ENCODE measurements at regions not wholly inside any gene's neighbourhood (a gene's known extent, or its start where the extent isn't known, plus 50 kb on each side); places are given as distances from the start of the nearest gene placed in this dataset.

DNA sequence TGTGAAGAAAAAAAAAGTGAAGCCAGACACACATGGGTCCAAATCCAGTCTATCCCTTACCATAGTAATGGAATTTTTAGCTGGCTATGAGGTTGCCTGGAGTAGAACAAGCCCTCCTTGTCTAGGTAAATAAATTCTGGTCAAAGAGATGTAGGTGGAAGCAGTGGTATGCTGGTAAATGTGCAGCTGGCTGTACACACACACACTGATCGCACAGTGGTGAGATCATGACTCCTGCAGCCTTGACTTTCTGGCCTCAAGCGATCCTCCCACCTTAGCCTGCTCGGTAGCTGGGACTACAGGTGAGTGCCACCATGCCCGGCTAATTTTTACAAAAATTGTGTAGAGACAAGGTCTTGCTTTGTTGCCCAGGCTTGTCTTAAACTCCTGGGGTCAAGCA is 90.5 kb upstream of the FBXO11 start:
- no peaks in the 10 kb centered on the region for H3K27me3 ChIP-seq
- DNase-seq: no peak
- TF ChIP-seq, protein P1, sequence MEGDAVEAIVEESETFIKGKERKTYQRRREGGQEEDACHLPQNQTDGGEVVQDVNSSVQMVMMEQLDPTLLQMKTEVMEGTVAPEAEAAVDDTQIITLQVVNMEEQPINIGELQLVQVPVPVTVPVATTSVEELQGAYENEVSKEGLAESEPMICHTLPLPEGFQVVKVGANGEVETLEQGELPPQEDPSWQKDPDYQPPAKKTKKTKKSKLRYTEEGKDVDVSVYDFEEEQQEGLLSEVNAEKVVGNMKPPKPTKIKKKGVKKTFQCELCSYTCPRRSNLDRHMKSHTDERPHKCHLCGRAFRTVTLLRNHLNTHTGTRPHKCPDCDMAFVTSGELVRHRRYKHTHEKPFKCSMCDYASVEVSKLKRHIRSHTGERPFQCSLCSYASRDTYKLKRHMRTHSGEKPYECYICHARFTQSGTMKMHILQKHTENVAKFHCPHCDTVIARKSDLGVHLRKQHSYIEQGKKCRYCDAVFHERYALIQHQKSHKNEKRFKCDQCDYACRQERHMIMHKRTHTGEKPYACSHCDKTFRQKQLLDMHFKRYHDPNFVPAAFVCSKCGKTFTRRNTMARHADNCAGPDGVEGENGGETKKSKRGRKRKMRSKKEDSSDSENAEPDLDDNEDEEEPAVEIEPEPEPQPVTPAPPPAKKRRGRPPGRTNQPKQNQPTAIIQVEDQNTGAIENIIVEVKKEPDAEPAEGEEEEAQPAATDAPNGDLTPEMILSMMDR (IDR thresholded peaks at IDR 0.05): no peak
- H3K4me1 ChIP-seq: no peaks in the 10 kb centered on the region
- H3K9me3 ChIP-seq: no peaks in the 10 kb centered on the region
- H3K36me3 ChIP-seq: no peaks in the 10 kb centered on the region
- no peak overlapping the region for H3K9ac ChIP-seq (ENCODE audit: low read depth in 2 of 2, low read length in 2 of 2)
- H3K27ac ChIP-seq: no peak overlapping the region
- intact Hi-C loops (cut with DNase I): no loop called here
- H3K4me3 ChIP-seq: no peak overlapping the region

DNA sequence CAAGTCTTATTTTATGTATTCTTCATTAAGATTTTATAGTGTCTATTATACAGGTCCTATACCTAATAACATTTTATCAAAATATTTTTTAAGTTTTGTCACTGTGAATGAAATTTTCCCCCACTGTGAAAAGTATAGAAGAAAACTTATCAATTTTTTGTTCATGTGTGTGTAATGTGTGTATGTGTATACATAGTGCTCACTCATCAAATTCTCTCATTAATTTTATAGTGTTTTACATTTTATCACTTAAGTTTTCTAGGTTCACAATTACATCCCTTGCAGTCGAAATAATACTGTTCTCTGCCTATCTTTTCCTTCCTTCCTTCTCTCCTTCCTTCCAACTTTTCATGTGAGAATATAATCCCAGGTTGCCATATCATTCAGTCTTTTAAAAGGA is 93.2 kb upstream of the FBXO11 start:
- Histone ChIP-seq H3K36me3 (no peaks in the 10 kb centered on the region), H3K9ac (ENCODE audit: low read depth in 2 of 2, low read length in 2 of 2) (no peak overlapping the region), H3K4me3 (no peak overlapping the region), H3K4me1 (no peaks in the 10 kb centered on the region), H3K27me3 (no peaks in the 10 kb centered on the region), H3K9me3 (no peaks in the 10 kb centered on the region), H3K27ac (no peak overlapping the region)
- DNase-seq: no peak
- intact Hi-C loops (cut with DNase I): no loop called here
- TF ChIP-seq, protein P1 (IDR thresholded peaks at IDR 0.05): no peak

DNA sequence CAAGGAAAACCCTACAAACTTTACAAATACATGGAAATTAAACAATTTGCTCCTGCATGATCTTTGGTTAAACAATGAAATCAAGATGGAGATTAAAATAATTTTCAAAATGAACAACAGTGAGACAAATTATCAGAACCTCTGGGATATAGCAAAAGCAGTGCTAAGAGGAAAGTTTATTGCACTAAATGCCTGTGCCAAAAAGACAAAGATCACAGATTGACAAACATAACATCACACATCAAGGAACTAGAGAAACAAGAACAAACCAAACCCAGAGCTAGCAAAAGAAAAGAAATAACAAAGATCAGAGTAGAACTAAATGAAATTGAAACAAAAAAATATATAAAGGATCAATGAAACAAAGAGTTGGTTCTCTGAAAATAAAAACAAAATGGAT is 95.2 kb upstream of the FBXO11 start:
- intact Hi-C loops (cut with DNase I): no loop called here
- Histone ChIP-seq H3K9ac (ENCODE audit: low read depth in 2 of 2, low read length in 2 of 2) (no peak overlapping the region), H3K4me1 (no peaks in the 10 kb centered on the region), H3K9me3 (no peaks in the 10 kb centered on the region), H3K27ac (no peak overlapping the region), H3K27me3 (no peaks in the 10 kb centered on the region), H3K36me3 (no peaks in the 10 kb centered on the region), H3K4me3 (no peak overlapping the region)
- TF ChIP-seq, protein P1 (IDR thresholded peaks at IDR 0.05): no peak
- DNase-seq: no peak

DNA sequence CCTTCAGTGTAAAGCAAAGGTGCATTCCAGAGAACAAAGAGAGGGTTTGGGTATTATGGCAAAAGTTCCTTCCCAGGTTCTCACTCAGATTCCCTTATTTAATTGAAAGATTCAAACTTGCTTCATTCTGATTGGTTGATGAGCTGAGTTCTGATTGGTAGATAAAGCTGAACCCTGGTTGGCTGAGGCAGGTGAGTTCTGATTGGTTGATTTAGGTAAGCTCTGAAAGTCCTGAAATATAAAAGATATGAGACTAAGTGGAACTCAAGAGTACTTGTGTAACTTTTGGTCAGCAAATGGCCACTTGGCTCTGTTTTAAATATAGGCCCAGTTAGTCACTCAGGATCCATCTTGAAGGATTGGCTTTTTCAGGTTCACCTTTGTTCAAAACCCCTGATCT is 99.8 kb upstream of the FBXO11 start:
- no peak for DNase-seq
- Histone ChIP-seq H3K36me3 (no peaks in the 10 kb centered on the region), H3K4me3 (no peak overlapping the region), H3K9ac (ENCODE audit: low read depth in 2 of 2, low read length in 2 of 2) (no peak overlapping the region), H3K27me3 (no peaks in the 10 kb centered on the region), H3K4me1 (no peaks in the 10 kb centered on the region), H3K9me3 (no peaks in the 10 kb centered on the region), H3K27ac (no peak overlapping the region)
- TF ChIP-seq, protein P1 (IDR thresholded peaks at IDR 0.05): no peak
- intact Hi-C loops (cut with DNase I): no loop called here

DNA sequence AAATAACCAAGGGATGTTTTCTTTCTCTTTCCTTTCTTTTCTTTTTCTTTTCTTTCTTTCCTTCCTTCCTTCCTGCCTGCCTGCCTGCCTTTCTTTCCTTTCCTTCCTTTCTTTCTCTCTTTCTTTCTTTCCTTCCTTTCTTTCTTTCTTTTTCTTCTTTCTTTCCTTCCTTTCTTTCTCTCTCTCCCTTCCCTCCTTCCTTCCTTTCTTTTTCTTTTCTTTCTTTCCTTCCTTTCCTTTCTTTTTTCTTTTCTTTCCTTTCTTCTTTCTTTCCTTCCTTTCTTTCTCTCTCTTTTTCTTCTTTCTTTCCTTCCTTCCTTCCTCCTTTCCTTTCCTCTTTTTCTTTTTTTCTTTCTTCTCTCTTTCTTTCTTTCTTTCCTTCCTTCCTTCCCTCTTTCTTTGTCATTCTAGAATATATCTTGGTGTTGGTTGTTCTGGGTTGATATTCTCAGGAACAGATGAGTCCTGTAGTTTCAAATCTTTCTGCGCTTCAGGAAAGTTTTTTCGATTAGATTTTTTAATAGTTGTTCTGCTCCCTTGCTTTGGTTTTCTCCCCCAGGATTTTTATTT is 101.5 kb upstream of the FBXO11 start:
- H3K27ac ChIP-seq: no peak overlapping the region
- intact Hi-C loops (cut with DNase I): no loop called here
- H3K4me3 ChIP-seq: no peak overlapping the region
- no peak overlapping the region for H3K9ac ChIP-seq (ENCODE audit: low read depth in 2 of 2, low read length in 2 of 2)
- no peaks in the 10 kb centered on the region for H3K27me3 ChIP-seq
- H3K4me1 ChIP-seq: no peaks in the 10 kb centered on the region
- no peaks in the 10 kb centered on the region for H3K9me3 ChIP-seq
- TF ChIP-seq, protein P1 (IDR thresholded peaks at IDR 0.05): no peak
- no peaks in the 10 kb centered on the region for H3K36me3 ChIP-seq
- DNase-seq: no peak

Measured in colonic mucosa (tissue), 4 donors.